HCT116 (cell line): ENCODE measurements at regions not wholly inside any gene's neighbourhood (a gene's known extent, or its start where the extent isn't known, plus 50 kb on each side); places are given as distances from the start of the nearest gene placed in this dataset.

ENCODE experiments used
- ATAC-seq: fragments of 200-7000 bp; cut with Tn5 transposase; 2 replicates; pipeline ENCODE4 v1.9.1; 2020; ENCODE audit warnings: mild to moderate bottlenecking, moderate library complexity
- BruUV-seq: library from RNA; stranded (reverse); fragments of 400-500 nt; replicated peaks from 2 replicates; lab custom pipeline; 2021; lab: Mats Ljungman, UMichigan
- CTCF ChIA-PET: fragments of 300-600 bp; sonication (Branson Sonifier 250); formaldehyde crosslinking; loops from one replicate; lab custom pipeline; 2021; ENCODE audit warnings: antibody characterized with exemption; lab: Charles Lee
- POLR2A ChIA-PET: fragments of 300-600, 350-600 bp; sonication (Branson Sonifier 250); formaldehyde crosslinking; loops from one replicate; lab custom pipeline; 2021; ENCODE audit warnings: antibody characterized with exemption; lab: Charles Lee
- RAD21 ChIA-PET, 2 experiments: fragments of 300-600 bp; sonication (Branson Sonifier 250); formaldehyde crosslinking; loops; one replicate each; lab custom pipeline; 2023; ENCODE audit warnings: low total read pairs in 2 of 2; ENCODE audit not compliant: uncharacterized antibody in 2 of 2, unreplicated experiment in 2 of 2, low non-redundant PET in 1 of 2; lab: Charles Lee
- DNase-seq: peaks from one replicate; pipeline ENCODE4 v3.0.0-alpha.2; 2010; ENCODE audit warnings: low read depth, low spot score
- H2AFZ ChIP-seq: fragments of 200-600 bp; shearing (Covaris generic), sonication (generic); 2 replicates; pipeline ENCODE4 v1.6.1; 2017; ENCODE audit warnings: low read depth, mixed run types, mixed read lengths, antibody characterized with exemption, low read length; ENCODE audit not compliant: poor library complexity, severe bottlenecking
- H3K27ac ChIP-seq: 2 replicates; pipeline ENCODE4 v1.5.1; 2012; ENCODE audit warnings: low read depth, low read length
- H3K27me3 ChIP-seq: fragments of 200-600 bp; sonication (generic); 2 replicates; pipeline ENCODE4 v1.6.1; 2016; ENCODE audit warnings: mixed run types, low read length, mixed read lengths; ENCODE audit not compliant: insufficient read depth
- H3K36me3 ChIP-seq, 2 experiments: fragments of 200-500 bp in 1 of 2; fragments of 200-600 bp in 1 of 2; sonication (Bioruptor generic) in 1 of 2; sonication (generic) in 1 of 2; 2 replicates each; pipeline versions ENCODE4 v1.5.1 to v1.6.1; 2014 to 2016; ENCODE audit warnings: low read length in 2 of 2, inconsistent platforms in 1 of 2, mixed read lengths in 1 of 2, mixed run types in 1 of 2; ENCODE audit not compliant: insufficient read depth in 2 of 2, control insufficient read depth in 1 of 2
- H3K4me1 ChIP-seq, 2 experiments: fragments of 200-600 bp in 1 of 2; sonication (generic) in 1 of 2; 2 replicates each; pipeline versions ENCODE4 v1.5.1 to v1.6.1; 2012 to 2017; ENCODE audit warnings: low read length in 2 of 2, inconsistent platforms in 1 of 2, mild to moderate bottlenecking in 1 of 2, mixed read lengths in 1 of 2, mixed run types in 1 of 2, moderate library complexity in 1 of 2; ENCODE audit not compliant: insufficient read depth in 2 of 2, control insufficient read depth in 1 of 2
- H3K4me2 ChIP-seq: fragments of 200-600 bp; sonication (generic); 2 replicates; pipeline ENCODE4 v1.6.1; 2017; ENCODE audit warnings: mixed run types, low read length, mixed read lengths
- H3K4me3 ChIP-seq, 2 experiments: fragments of 200-600 bp in 1 of 2; sonication (generic) in 1 of 2; replicated peaks in 1 of 2; 2 replicates each; pipeline ENCODE4 v1.5.1; 2011 to 2016; ENCODE audit warnings: low read length in 2 of 2, control low read depth in 1 of 2, low read depth in 1 of 2, mild to moderate bottlenecking in 1 of 2, mixed read lengths in 1 of 2, mixed run types in 1 of 2
- H3K79me2 ChIP-seq: fragments of 200-600 bp; sonication (generic); 2 replicates; pipeline ENCODE4 v1.6.1; 2017; ENCODE audit warnings: mild to moderate bottlenecking, mixed run types, low read length, moderate library complexity, mixed read lengths; ENCODE audit not compliant: insufficient read depth
- H3K9ac ChIP-seq: fragments of 200-600 bp; sonication (generic); 2 replicates; pipeline ENCODE4 v1.6.1; 2016; ENCODE audit warnings: low read length, mixed read lengths
- H3K9me2 ChIP-seq: fragments of 200-600 bp; sonication (generic), shearing (Covaris generic); 2 replicates; pipeline ENCODE4 v1.6.1; 2017; ENCODE audit warnings: mixed run types, mild to moderate bottlenecking, moderate library complexity; ENCODE audit not compliant: insufficient read depth
- H3K9me3 ChIP-seq, 2 experiments: fragments of 200-500 bp in 1 of 2; fragments of 200-600 bp in 1 of 2; sonication (Bioruptor generic) in 1 of 2; sonication (generic) in 1 of 2; 2 replicates each; pipeline ENCODE4 v1.6.1; 2014 to 2017; ENCODE audit warnings: low read length in 2 of 2, mixed read lengths in 2 of 2, inconsistent platforms in 1 of 2, low read depth in 1 of 2, mild to moderate bottlenecking in 1 of 2, mixed run types in 1 of 2, moderate library complexity in 1 of 2; ENCODE audit not compliant: control insufficient read depth in 1 of 2, insufficient read depth in 1 of 2
- H4K20me1 ChIP-seq: fragments of 200-600 bp; sonication (generic), shearing (Covaris generic); 2 replicates; pipeline ENCODE4 v1.6.1; 2017; ENCODE audit warnings: mixed run types, mild to moderate bottlenecking, moderate library complexity; ENCODE audit not compliant: insufficient read depth
- CBX3 ChIP-seq: IDR thresholded peaks from 2 replicates; pipeline ENCODE4 v1.6.1; 2012; ENCODE audit warnings: low read depth
- CEBPB ChIP-seq: IDR thresholded peaks from 2 replicates; pipeline ENCODE4 v1.6.1; 2012; ENCODE audit warnings: low read depth
- EGR1 ChIP-seq: IDR thresholded peaks from 2 replicates; pipeline ENCODE4 v1.6.1; 2012; ENCODE audit warnings: low read depth
- EZH2 ChIP-seq: fragments of 200-600 bp; sonication (generic); IDR thresholded peaks from 2 replicates; pipeline ENCODE4 v1.6.1; 2017; ENCODE audit warnings: antibody characterized with exemption, mixed run types
- EZH2phosphoT487 ChIP-seq: fragments of 200-600 bp; IDR thresholded peaks from 2 replicates; pipeline ENCODE4 v1.6.1; 2018; ENCODE audit warnings: antibody characterized with exemption, borderline replicate concordance
- FOSL1 ChIP-seq: IDR thresholded peaks from 2 replicates; pipeline ENCODE4 v1.6.1; 2012; ENCODE audit warnings: low read depth
- JUND ChIP-seq: IDR thresholded peaks from 2 replicates; pipeline ENCODE4 v1.6.1; 2012
- MAX ChIP-seq: IDR thresholded peaks from 2 replicates; pipeline ENCODE4 v1.6.1; 2012
- POLR2A ChIP-seq: IDR thresholded peaks from 2 replicates; pipeline ENCODE4 v1.7.0; 2011; ENCODE audit warnings: borderline replicate concordance; ENCODE audit not compliant: insufficient read depth, insufficient read length; ENCODE audit errors: extremely low read depth
- POLR2AphosphoS5 ChIP-seq: IDR thresholded peaks from 2 replicates; pipeline ENCODE4 v1.6.1; 2011; ENCODE audit warnings: mild to moderate bottlenecking, low read depth, low read length, moderate library complexity
- RAD21 ChIP-seq: IDR thresholded peaks from 2 replicates; pipeline ENCODE4 v1.6.1; 2012; ENCODE audit warnings: low read depth, mild to moderate bottlenecking
- REST ChIP-seq: IDR thresholded peaks from 2 replicates; pipeline ENCODE4 v1.6.1; 2012; ENCODE audit warnings: low read depth
- SIN3A ChIP-seq: IDR thresholded peaks from 2 replicates; pipeline ENCODE4 v1.6.1; 2012; ENCODE audit warnings: low read depth
- SP1 ChIP-seq: IDR thresholded peaks from 2 replicates; pipeline ENCODE4 v1.6.1; 2012; ENCODE audit warnings: low read depth
- SRF ChIP-seq: IDR thresholded peaks from 2 replicates; pipeline ENCODE4 v1.6.1; 2012; ENCODE audit warnings: low read depth
- TCF7L2 ChIP-seq: IDR thresholded peaks from 2 replicates; pipeline ENCODE4 v1.7.0; 2011; ENCODE audit warnings: borderline replicate concordance, inconsistent platforms; ENCODE audit not compliant: insufficient read depth, insufficient read length; ENCODE audit errors: extremely low read depth
- YY1 ChIP-seq: IDR thresholded peaks from 2 replicates; pipeline ENCODE4 v1.6.1; 2011; ENCODE audit warnings: low read length, low read depth, moderate library complexity, mild to moderate bottlenecking; ENCODE audit not compliant: insufficient replicate concordance; ENCODE audit errors: extremely low read depth
- ZFX ChIP-seq: fragments of 450-650 bp; IDR thresholded peaks from 2 replicates; pipeline ENCODE4 v1.6.1; 2017
- ZNF274 ChIP-seq: fragments of 200-500 bp; sonication (Bioruptor generic); IDR thresholded peaks from 2 replicates; pipeline ENCODE4 v1.6.1; 2014; ENCODE audit warnings: mild to moderate bottlenecking, low read depth, low read length, inconsistent platforms
- intact Hi-C: fragments of 100-400 bp; cut with micrococcal nuclease; formaldehyde crosslinking; loops from 2 replicates; pipeline ENCODE4 v1.10.0; 2022
- TF ChIP-seq, protein P1 (sequence below), 3 experiments: fragments of 200-600 bp in 1 of 3; sonication (generic) in 1 of 3; IDR thresholded peaks in 2 of 3; conservative IDR thresholded peaks in 1 of 3; 2 replicates each; pipeline ENCODE4 v1.5.1; 2012 to 2017; ENCODE audit warnings: low read depth in 2 of 3, low read length in 2 of 3, antibody characterized with exemption in 1 of 3, borderline replicate concordance in 1 of 3, control low read depth in 1 of 3, mild to moderate bottlenecking in 1 of 3, mixed read lengths in 1 of 3, mixed run types in 1 of 3, moderate library complexity in 1 of 3; ENCODE audit not compliant: insufficient read depth in 1 of 3

DNA sequence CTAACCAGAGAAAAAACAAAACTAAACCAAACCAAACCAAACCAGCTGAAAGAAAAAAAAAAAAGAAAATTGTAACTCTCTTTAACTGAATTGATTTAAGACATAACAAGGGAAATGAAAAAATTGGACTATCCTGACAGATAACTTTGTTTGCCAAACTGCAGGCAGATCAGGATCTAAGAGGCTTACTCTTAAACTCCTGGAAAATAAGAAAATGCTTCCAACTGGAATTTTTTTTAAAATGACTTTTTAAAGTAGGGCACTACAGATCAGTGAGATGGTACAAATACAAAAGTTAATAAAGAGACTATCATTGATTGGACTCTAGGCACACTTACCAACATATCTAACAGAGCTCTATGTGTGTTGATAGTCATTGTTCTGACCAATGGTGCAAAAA lies 125.5 kb upstream of the KCNJ16 start:
- ATAC-seq (no peak), DNase-seq (no peak)
- Histone ChIP-seq H3K27me3 (no peaks in the 10 kb centered on the region), H4K20me1 (no peaks in the 10 kb centered on the region), H2AFZ (no peak overlapping the region), H3K36me3 (no peaks in the 10 kb centered on the region), H3K4me2 (no peak overlapping the region), H3K9me3 (peaks cover 3 to 12% of the 10 kb centered on the region in 2 experiments), H3K79me2 (no peaks in the 10 kb centered on the region), H3K4me3 (no peak overlapping the region), H3K4me1 (no peaks in the 10 kb centered on the region), H3K9ac (no peak overlapping the region), H3K9me2 (no peaks in the 10 kb centered on the region), H3K27ac (no peak overlapping the region)
- intact Hi-C loops: no loop called here
- ChIA-PET POLR2A (no interaction called here), CTCF (no interaction called here), RAD21 (no interaction called here)
- TF ChIP-seq SIN3A: no peak
- TF ChIP-seq, protein P1, sequence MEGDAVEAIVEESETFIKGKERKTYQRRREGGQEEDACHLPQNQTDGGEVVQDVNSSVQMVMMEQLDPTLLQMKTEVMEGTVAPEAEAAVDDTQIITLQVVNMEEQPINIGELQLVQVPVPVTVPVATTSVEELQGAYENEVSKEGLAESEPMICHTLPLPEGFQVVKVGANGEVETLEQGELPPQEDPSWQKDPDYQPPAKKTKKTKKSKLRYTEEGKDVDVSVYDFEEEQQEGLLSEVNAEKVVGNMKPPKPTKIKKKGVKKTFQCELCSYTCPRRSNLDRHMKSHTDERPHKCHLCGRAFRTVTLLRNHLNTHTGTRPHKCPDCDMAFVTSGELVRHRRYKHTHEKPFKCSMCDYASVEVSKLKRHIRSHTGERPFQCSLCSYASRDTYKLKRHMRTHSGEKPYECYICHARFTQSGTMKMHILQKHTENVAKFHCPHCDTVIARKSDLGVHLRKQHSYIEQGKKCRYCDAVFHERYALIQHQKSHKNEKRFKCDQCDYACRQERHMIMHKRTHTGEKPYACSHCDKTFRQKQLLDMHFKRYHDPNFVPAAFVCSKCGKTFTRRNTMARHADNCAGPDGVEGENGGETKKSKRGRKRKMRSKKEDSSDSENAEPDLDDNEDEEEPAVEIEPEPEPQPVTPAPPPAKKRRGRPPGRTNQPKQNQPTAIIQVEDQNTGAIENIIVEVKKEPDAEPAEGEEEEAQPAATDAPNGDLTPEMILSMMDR (IDR thresholded peaks at IDR 0.05 in 2 of 3, conservative IDR thresholded peaks at IDR 0.05 in 1 of 3; ENCODE audit: borderline replicate concordance in 1 of 3, insufficient read depth in 1 of 3, low read depth in 2 of 3, low read length in 2 of 3): no peak
- no peak for TF ChIP-seq JUND
- no peak for TF ChIP-seq REST
- TF ChIP-seq MAX: no peak
- no peak for TF ChIP-seq CEBPB
- TF ChIP-seq EZH2: no peak
- no peak for TF ChIP-seq ZFX
- TF ChIP-seq SP1: no peak
- TF ChIP-seq CBX3: no peak
- no peak for TF ChIP-seq YY1
- TF ChIP-seq POLR2A: no peak
- TF ChIP-seq ZNF274: no peak
- no peak for TF ChIP-seq POLR2AphosphoS5
- no peak for TF ChIP-seq SRF
- no peak for TF ChIP-seq EZH2phosphoT487
- no peak for TF ChIP-seq RAD21
- no peak for TF ChIP-seq FOSL1
- no peak for TF ChIP-seq TCF7L2
- TF ChIP-seq EGR1: no peak
- BruUV-seq: no TSS peak
